HUES48 (cell line): ENCODE measurements at regions not wholly inside any gene's neighbourhood (a gene's known extent, or its start where the extent isn't known, plus 50 kb on each side); places are given as distances from the start of the nearest gene placed in this dataset.

Experiments
- H3K27ac ChIP-seq: one replicate; pipeline ENCODE4 v1.7.0; 2013; ENCODE audit warnings: low read depth, low read length, inconsistent platforms
- H3K27me3 ChIP-seq: 2 replicates; pipeline ENCODE4 v1.6.1; 2013; ENCODE audit warnings: mild to moderate bottlenecking, low read length; ENCODE audit not compliant: control insufficient read depth, insufficient read depth
- H3K36me3 ChIP-seq: 2 replicates; pipeline ENCODE4 v1.6.1; 2013; ENCODE audit warnings: low read length; ENCODE audit not compliant: control insufficient read depth, insufficient read depth
- H3K4me1 ChIP-seq: 2 replicates; pipeline ENCODE4 v1.6.1; 2013; ENCODE audit warnings: mild to moderate bottlenecking, low read length; ENCODE audit not compliant: control insufficient read depth, insufficient read depth
- H3K4me3 ChIP-seq: 2 replicates; pipeline ENCODE4 v1.5.1; 2013; ENCODE audit warnings: mild to moderate bottlenecking, low read depth, low read length
- H3K9ac ChIP-seq: 2 replicates; pipeline ENCODE4 v1.6.1; 2013; ENCODE audit warnings: mild to moderate bottlenecking, low read depth, low read length, moderate library complexity
- H3K9me3 ChIP-seq: 2 replicates; pipeline ENCODE4 v1.6.1; 2013; ENCODE audit warnings: low read length; ENCODE audit not compliant: control insufficient read depth, insufficient read depth

- Histone ChIP-seq H3K9ac (no peak overlapping the region), H3K9me3 (no peaks in the 10 kb centered on the region), H3K4me1 (peaks cover 35% of the 10 kb centered on the region), H3K27ac (no peak overlapping the region), H3K36me3 (no peaks in the 10 kb centered on the region), H3K27me3 (no peaks in the 10 kb centered on the region), H3K4me3 (no peak overlapping the region)
Observed at GRCh38 chr4:149168645-149169044, 647.0 kb downstream of the IQCM start.

- no peaks in the 10 kb centered on the region for H3K9me3 ChIP-seq
- no peak overlapping the region for H3K4me3 ChIP-seq
- no peaks in the 10 kb centered on the region for H3K27me3 ChIP-seq
- peaks cover 36% of the 10 kb centered on the region for H3K4me1 ChIP-seq
- no peaks in the 10 kb centered on the region for H3K36me3 ChIP-seq
- H3K27ac ChIP-seq = no peak overlapping the region
- no peak overlapping the region for H3K9ac ChIP-seq
Observed at GRCh38 chr4:149166876-149167275, 648.8 kb downstream of the IQCM start.

GRCh38 chr4:149166365-149166764 lies 649.3 kb downstream of the IQCM start:
- peaks cover 36% of the 10 kb centered on the region for H3K4me1 ChIP-seq
- H3K4me3 ChIP-seq = no peak overlapping the region
- H3K27me3 ChIP-seq = no peaks in the 10 kb centered on the region
- no peaks in the 10 kb centered on the region for H3K9me3 ChIP-seq
- H3K27ac ChIP-seq = no peak overlapping the region
- no peaks in the 10 kb centered on the region for H3K36me3 ChIP-seq
- no peak overlapping the region for H3K9ac ChIP-seq

- H3K27ac ChIP-seq = peak overlapping the region; percentile 70
- H3K27me3 ChIP-seq = no peaks in the 10 kb centered on the region
- H3K9ac ChIP-seq = no peak overlapping the region
- H3K9me3 ChIP-seq = no peaks in the 10 kb centered on the region
- H3K36me3 ChIP-seq = no peaks in the 10 kb centered on the region
- H3K4me1 ChIP-seq = peaks cover 36% of the 10 kb centered on the region
- H3K4me3 ChIP-seq = no peak overlapping the region
Observed at GRCh38 chr4:149164282-149164681, 651.4 kb downstream of the IQCM start.

- Histone ChIP-seq H3K36me3 (no peaks in the 10 kb centered on the region), H3K9ac (no peak overlapping the region), H3K27ac (no peak overlapping the region), H3K4me3 (no peak overlapping the region), H3K9me3 (no peaks in the 10 kb centered on the region), H3K4me1 (peaks cover 26% of the 10 kb centered on the region), H3K27me3 (no peaks in the 10 kb centered on the region)
Observed at GRCh38 chr4:149161247-149161646, 654.4 kb downstream of the IQCM start.

GRCh38 chr4:149160370-149160769 lies 655.3 kb downstream of the IQCM start:
- Histone ChIP-seq H3K27ac (no peak overlapping the region), H3K9me3 (no peaks in the 10 kb centered on the region), H3K4me1 (peaks cover 17% of the 10 kb centered on the region), H3K9ac (no peak overlapping the region), H3K27me3 (no peaks in the 10 kb centered on the region), H3K4me3 (no peak overlapping the region), H3K36me3 (no peaks in the 10 kb centered on the region)

GRCh38 chr4:149158817-149159216 lies 656.8 kb downstream of the IQCM start:
- Histone ChIP-seq H3K4me3 (no peak overlapping the region), H3K27ac (no peak overlapping the region), H3K36me3 (no peaks in the 10 kb centered on the region), H3K9me3 (no peaks in the 10 kb centered on the region), H3K4me1 (peaks cover 3% of the 10 kb centered on the region), H3K9ac (no peak overlapping the region), H3K27me3 (no peaks in the 10 kb centered on the region)

- Histone ChIP-seq H3K4me1 (peaks cover 3% of the 10 kb centered on the region; the same call in 1 of the 2 replicates), H3K9ac (no peak overlapping the region), H3K36me3 (no peaks in the 10 kb centered on the region), H3K9me3 (no peaks in the 10 kb centered on the region), H3K27ac (no peak overlapping the region), H3K27me3 (no peaks in the 10 kb centered on the region), H3K4me3 (no peak overlapping the region)
Observed at GRCh38 chr4:149145803-149146202, 669.8 kb downstream of the IQCM start.

GRCh38 chr4:149144060-149144459 lies 671.6 kb downstream of the IQCM start:
- H3K9ac ChIP-seq = no peak overlapping the region
- no peak overlapping the region for H3K4me3 ChIP-seq
- no peaks in the 10 kb centered on the region for H3K9me3 ChIP-seq
- H3K4me1 ChIP-seq = peaks cover 14% of the 10 kb centered on the region
- no peaks in the 10 kb centered on the region for H3K36me3 ChIP-seq
- H3K27ac ChIP-seq = no peak overlapping the region
- H3K27me3 ChIP-seq = no peaks in the 10 kb centered on the region

- H3K27ac ChIP-seq = no peak overlapping the region
- H3K4me1 ChIP-seq = peaks cover 14% of the 10 kb centered on the region
- H3K9ac ChIP-seq = no peak overlapping the region
- H3K4me3 ChIP-seq = no peak overlapping the region
- H3K36me3 ChIP-seq = no peaks in the 10 kb centered on the region
- H3K9me3 ChIP-seq = no peaks in the 10 kb centered on the region
- no peaks in the 10 kb centered on the region for H3K27me3 ChIP-seq
Observed at GRCh38 chr4:149141391-149141790, 674.3 kb downstream of the IQCM start.

GRCh38 chr4:149140841-149141240 lies 674.8 kb downstream of the IQCM start:
- Histone ChIP-seq H3K36me3 (no peaks in the 10 kb centered on the region), H3K27me3 (no peaks in the 10 kb centered on the region), H3K4me3 (no peak overlapping the region), H3K9me3 (no peaks in the 10 kb centered on the region), H3K27ac (no peak overlapping the region), H3K9ac (no peak overlapping the region), H3K4me1 (peaks cover 14% of the 10 kb centered on the region)
